NCI-H1694 (cell line): ENCODE measurements at regions not wholly inside any gene's neighbourhood (a gene's known extent, or its start where the extent isn't known, plus 50 kb on each side); places are given as distances from the start of the nearest gene placed in this dataset.

ENCODE experiments used
- DNase-seq: peaks from one replicate; lab custom pipeline; 2025; lab: John Stamatoyannopoulos, UW

- no peak for DNase-seq
Measured at GRCh38 chr2:212945526-212945925, 205.9 kb downstream of the IKZF2 start.

DNA sequence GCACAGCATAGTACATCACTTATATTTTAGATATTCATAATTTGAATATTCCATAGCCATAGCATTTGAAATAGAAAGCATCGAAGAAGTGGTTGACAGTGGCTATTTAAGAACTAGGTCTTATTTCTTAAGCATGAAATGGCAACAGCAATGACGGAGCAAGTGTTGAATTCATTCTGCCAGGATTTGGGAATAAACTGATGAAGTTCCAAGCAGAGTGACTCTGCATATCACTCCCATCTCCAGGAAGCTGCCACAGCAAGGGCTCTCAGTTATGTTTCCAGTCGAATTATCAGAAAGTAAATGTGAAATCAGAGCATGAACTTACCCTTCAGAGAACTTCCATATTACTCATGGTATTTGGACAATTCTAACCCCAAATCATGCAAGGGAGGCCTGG is 208.1 kb downstream of the IKZF2 start:
- no peak for DNase-seq

DNA sequence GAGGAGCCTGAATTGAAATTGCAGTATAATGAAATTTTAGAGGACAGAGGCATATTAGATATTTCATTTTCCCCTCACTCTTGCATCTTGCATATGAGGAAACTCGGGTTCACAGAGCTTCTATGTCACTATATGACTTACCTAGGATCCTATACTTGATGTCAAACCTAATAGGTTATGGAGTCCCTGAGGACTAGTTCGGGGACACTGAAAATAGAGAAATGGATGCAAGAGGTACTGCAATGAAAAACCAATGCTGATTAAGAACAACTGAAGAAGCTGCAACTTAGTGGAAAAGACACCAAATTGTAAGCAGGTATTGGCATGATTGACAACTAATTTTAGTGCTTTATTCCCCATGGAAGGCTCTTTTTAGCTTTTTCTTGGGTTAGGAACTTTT is 210.1 kb downstream of the IKZF2 start:
- no peak for DNase-seq

GRCh38 chr2:212940816-212941215 is 210.6 kb downstream of the IKZF2 start:
- peak; percentile 73 for DNase-seq

DNA sequence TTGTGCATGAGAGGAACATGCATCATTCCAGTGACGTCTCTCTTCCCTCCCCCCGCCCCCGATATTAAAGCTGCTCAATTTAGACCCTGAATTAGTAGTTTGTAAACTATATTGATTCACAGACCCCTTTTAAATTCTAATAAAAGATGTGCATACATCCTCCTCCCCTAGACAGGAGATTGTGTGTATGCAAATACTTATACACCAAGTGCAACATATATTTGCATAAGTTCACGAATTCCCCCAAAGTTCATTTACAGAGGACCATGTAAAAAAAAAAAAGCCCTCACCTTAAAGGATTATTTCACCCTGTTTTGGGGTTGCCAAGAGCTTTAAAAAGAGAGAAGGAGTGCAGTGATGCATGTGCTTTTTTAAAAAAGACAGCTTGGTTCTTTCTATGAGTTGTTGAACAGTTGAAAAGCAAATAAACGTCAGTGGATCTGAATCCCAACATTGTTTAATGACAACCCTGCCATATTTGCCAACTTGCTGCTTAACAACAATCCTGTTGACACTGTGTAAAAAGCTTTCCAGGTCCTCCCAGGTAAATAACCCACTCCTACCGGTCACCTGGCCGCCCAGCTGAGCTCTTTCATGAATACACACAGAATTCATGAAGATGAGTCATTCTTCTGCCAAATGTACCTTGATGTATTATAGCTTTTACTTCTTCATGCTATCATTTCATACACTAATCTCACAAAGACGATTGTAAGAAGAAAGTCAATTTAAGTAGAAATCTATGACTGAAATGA is 211.5 kb downstream of the IKZF2 start:
- DNase-seq, result peak; percentile 15

GRCh38 chr2:212938144-212938793 is 213.1 kb downstream of the IKZF2 start:
- no peak for DNase-seq

GRCh38 chr2:212936572-212936971 is 214.8 kb downstream of the IKZF2 start:
- no peak for DNase-seq

DNA sequence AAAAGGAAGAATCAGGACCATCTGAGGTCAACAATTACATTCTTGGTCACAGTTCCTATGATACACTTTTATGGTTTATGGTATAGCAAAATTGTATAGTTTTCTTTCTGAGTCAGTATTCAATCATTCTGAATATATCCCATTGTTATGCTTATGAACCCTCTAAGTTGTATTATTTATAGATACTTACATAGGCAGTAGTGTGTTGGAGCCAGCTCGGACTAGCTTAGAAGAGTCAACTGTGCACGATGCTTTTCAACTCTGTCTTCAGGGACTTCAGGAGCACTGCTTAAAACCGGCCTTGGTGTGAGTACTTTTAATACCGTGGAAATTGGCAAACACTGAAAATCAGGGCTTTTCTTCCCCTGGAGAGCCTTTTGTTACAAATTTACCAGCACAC is 215.7 kb downstream of the IKZF2 start:
- no peak for DNase-seq

- no peak for DNase-seq
Measured at GRCh38 chr2:212931271-212931670, 220.1 kb downstream of the IKZF2 start.

GRCh38 chr2:212930556-212931260 is 220.7 kb downstream of the IKZF2 start:
- DNase-seq, result no peak

GRCh38 chr2:212929971-212930370 is 221.4 kb downstream of the IKZF2 start:
- DNase-seq, result no peak

GRCh38 chr2:212929116-212929515 is 222.3 kb downstream of the IKZF2 start:
- DNase-seq, result no peak

GRCh38 chr2:212928681-212929080 is 222.7 kb downstream of the IKZF2 start:
- no peak for DNase-seq

GRCh38 chr2:212926940-212927339 is 224.5 kb downstream of the IKZF2 start:
- DNase-seq, result no peak

DNA sequence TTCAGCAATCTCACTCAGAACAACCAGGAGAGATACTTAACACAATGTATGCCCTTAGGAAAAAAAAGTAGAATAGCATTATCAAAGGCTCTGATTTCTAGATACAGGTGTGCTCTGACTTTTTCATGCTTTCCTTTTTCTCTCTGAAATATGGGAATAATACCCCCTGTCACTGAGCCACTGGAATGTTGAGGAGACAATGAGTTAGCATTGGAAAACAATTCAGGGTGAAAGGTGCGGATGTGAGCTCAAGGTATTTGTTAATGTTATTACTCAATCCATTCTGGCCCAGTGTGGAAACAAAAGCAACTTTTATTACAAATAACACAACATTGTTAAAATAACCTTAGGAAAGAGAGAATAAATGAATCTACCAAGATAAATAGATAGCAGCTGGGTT is 228.0 kb downstream of the IKZF2 start:
- DNase-seq, result no peak

- DNase-seq, result no peak
Measured at GRCh38 chr2:212922701-212923100, 228.7 kb downstream of the IKZF2 start.

GRCh38 chr2:212921711-212922110 is 229.7 kb downstream of the IKZF2 start:
- no peak for DNase-seq

GRCh38 chr2:212921061-212921460 is 230.4 kb downstream of the IKZF2 start:
- DNase-seq, result no peak

DNA sequence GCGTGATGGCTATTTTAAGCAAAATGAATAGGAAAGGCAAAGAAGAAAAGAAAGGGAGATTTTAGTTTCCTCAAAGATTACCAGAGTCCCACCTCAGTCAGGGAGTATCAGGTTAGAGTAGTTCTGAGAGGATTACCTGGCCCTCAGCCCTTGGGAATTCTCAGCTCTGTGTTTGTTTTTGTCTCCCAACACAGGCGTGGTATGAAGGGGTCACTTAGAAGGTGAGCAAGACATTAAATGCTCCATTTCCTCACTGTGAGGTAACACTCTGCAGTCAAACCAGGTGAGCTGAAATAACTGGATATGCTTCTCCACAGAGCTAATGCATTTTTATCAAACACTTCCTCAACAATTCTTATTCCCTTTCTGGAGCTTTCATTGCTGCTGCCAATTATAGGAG is 232.2 kb downstream of the IKZF2 start:
- no peak for DNase-seq

GRCh38 chr2:212918336-212918735 is 233.1 kb downstream of the IKZF2 start:
- no peak for DNase-seq

GRCh38 chr2:212915121-212915782 is 236.2 kb downstream of the IKZF2 start:
- DNase-seq, result no peak

- DNase-seq, result no peak
Measured at GRCh38 chr2:212914392-212914791, 237.0 kb downstream of the IKZF2 start.
